ENCODE measurements at regions not wholly inside any gene's neighbourhood (a gene's known extent, or its start where the extent isn't known, plus 50 kb on each side); places are given as distances from the start of the nearest gene placed in this dataset.

GRCh38 chr11:134556186-134556585 is 144.1 kb upstream of the B3GAT1 start:
- DNase-seq (ENCODE audit: low spot score): no peak

- DNase-seq (ENCODE audit: low spot score): no peak
Observed at GRCh38 chr11:134555510-134555909, 143.5 kb upstream of the B3GAT1 start.

- DNase-seq (ENCODE audit: low spot score): no peak
Observed at GRCh38 chr11:134554861-134555260, 142.8 kb upstream of the B3GAT1 start.

- DNase-seq (ENCODE audit: low spot score): no peak
Observed at GRCh38 chr11:134554106-134554505, 142.1 kb upstream of the B3GAT1 start.

- DNase-seq (ENCODE audit: low spot score): no peak
Observed at GRCh38 chr11:134552749-134553148, 140.7 kb upstream of the B3GAT1 start.

GRCh38 chr11:134545521-134545920 is 133.5 kb upstream of the B3GAT1 start:
- no peak for DNase-seq (ENCODE audit: low spot score)

GRCh38 chr11:134544095-134544815 is 132.2 kb upstream of the B3GAT1 start:
- DNase-seq (ENCODE audit: low spot score): no peak

DNA sequence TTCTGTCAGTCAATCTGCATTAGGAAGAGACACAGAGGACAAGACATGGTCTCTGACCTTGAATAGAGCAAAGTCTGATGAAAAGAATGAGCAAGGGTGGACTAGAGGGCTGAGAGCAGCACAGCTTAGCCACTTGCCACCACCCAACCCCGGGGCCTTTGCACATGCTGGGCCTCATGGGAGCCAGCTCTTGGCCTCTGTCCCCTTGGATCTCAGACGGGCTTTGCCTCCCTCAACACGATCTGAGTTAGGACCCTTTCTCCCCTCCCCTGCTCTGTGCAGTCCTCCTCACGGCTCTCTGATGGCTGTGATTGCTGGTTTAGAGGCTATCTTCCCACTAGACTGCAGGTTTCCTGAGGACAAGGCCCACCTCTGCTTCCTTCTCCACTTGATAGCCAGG is 131.6 kb upstream of the B3GAT1 start:
- DNase-seq (ENCODE audit: low spot score): no peak

DNA sequence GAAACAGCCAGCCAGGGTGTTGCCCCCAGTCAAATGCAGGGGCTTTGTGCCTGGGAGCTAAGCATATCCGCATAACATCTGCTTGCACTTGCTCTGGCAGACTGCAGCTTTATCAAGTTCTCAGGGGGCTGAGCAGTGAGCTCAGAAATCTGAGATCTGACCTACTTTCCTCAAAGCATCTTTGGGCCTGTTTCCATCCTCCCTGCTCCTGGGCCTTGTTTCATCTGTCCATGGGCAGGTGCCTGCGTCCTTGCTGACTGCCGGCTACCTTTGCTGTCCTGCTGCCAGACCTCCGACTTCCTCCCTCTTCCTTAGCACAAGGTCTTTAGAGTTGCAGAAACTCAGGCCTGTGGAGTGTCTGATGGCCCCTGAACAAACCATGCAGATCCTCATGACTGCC is 131.2 kb upstream of the B3GAT1 start:
- no peak for DNase-seq (ENCODE audit: low spot score)

GRCh38 chr11:134542401-134543165 is 130.5 kb upstream of the B3GAT1 start:
- DNase-seq (ENCODE audit: low spot score): no peak

DNA sequence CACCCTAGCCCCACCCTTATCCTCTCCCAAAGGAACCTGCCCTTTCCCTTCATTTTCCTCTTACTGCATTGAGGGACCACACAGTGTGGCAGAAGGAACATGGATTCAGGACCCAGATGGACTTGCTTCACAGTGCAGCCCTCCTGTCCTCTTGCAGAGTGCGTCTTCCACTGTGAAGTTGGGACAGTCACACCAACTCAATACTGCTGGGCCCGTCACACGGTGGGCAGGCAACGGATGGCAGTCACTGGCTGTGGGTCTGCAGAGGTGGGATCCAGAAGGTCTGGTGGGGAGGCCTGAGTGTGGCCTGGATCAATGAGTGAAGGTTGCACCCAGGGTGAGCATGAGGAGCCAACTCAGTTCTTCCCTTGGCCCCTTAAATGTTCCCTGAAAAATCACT is 129.9 kb upstream of the B3GAT1 start:
- no peak for DNase-seq (ENCODE audit: low spot score)

GRCh38 chr11:134541355-134541754 is 129.3 kb upstream of the B3GAT1 start:
- no peak for DNase-seq (ENCODE audit: low spot score)

DNA sequence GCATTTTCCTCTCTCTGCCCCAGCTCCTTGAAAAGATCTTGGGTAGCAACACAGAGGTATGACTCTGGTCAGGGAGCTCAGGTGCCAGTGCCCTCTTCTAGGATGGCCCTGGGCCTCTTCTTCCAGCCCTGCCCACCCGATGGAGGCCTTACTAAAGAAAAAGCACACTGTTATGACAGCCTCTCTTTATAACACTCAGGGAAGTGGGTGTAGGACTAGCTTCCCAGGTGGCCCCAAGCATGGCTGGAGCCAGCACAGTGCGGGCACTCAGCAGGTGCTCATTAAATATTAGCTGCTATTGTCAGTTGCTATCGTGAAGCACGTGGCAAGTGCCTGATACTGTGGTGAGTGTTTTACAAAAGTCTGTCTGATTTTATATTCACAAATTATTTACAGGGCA is 127.2 kb upstream of the B3GAT1 start:
- no peak for DNase-seq (ENCODE audit: low spot score)

GRCh38 chr11:134538742-134539141 is 126.7 kb upstream of the B3GAT1 start:
- DNase-seq (ENCODE audit: low spot score): no peak

- DNase-seq (ENCODE audit: low spot score): no peak
Observed at GRCh38 chr11:134537941-134538340, 125.9 kb upstream of the B3GAT1 start.

DNA sequence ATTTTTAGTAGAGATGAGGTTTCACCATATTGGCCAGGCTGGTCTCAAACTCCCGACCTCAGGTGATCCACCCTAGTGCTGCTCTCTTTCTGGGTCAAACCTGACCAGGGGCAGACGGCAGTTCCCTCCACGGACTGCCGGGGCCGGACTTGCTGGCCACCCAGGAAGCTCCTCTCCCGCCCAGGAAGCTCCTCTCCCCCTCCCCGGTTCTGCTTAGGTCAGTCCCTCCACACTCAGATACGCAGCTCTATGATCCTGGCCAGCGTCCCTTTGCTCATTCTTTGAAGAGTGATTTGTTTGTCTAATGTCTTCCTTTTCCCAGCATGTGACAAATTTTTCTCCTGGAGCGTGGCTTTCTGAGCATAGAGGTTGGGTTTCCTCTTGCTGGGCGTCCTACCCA is 125.3 kb upstream of the B3GAT1 start:
- no peak for DNase-seq (ENCODE audit: low spot score)

DNA sequence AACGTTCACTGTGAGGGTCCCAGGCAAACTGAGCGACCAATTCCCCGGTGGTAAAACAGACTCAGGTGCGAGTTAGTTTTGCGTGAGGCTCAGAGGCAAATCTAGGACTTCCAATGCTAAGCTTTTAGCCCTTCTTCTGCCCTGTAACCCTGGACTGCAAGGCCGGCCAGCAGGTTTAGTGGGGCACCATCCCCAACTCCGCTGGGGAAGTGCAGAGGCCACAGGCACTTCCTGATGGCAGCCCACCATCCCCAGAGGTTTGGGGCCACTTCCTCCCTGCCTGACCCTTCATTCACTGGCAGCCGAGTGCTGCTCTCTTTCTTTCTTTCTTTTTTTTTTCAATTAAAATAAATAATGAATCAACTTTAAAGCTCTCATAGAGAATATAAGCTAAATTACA is 124.6 kb upstream of the B3GAT1 start:
- no peak for DNase-seq (ENCODE audit: low spot score)

DNA sequence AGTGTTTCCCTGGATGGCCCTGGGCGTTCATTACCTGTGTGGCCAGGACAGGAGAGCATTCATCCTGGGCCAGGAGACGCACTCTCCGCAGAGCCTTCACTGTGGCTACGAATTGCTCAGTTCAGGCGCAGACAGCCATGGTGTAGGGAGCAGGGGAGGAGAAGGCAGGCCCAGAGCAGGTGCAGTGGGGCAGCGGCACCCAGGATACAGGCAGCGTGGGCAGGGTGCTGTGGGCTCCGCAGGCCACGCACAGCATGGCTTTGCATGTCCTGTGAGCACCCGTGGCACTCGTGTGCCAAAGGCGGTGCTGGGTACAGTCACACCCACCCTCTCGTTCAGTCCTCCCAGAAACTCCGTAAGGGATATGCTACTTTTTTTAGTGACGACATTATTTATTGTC is 124.2 kb upstream of the B3GAT1 start:
- no peak for DNase-seq (ENCODE audit: low spot score)

DNA sequence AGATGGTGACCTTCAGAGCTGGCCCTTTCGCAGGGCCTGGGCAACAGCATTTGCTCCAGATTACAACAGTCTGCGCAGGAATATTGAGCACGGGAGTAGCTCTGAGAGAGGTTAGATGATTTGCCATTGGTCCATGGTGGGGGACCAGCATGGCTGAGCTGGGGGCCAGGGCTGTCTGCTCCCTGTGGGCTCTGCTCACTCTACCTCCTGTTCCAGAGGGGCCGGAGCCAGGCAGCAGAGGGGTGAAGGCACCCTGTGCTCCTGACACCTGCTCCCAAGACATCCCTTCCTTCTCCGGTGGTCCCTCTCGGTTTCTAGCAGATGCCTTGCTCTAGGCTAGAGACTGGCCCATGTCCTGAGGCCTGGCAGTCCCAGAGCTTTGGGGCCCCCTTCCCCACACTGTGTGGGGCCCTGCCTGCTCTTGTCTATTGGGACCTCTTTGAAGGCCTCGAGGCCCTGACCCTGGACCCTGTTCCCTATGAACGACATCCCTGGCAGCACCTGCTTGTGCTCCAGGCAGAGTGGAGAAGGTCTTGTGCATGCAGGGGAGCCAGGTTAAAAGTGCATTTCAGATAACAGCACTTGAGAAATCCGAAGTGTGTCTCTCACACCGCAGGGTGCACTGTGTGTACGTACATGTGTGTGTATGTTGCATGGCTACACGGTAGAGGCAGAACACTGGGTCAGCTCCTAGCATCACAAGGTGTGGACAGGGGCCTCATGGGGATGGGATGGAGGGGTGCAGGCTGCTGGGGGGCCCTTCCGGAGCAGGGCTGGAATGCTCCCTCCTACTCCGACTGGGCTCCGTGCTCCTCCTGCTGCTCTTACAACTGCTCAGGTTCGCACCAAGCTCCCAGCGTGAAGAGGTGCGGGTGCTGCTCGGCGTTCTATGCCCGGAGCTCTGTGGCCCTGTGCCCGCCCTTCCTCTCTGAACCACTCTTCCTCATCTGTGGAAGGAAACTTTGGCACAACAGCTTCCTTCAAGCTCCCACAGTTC is 123.3 kb upstream of the B3GAT1 start:
- DNase-seq (ENCODE audit: low spot score): no peak

- no peak for DNase-seq (ENCODE audit: low spot score)
Observed at GRCh38 chr11:134533511-134533910, 121.5 kb upstream of the B3GAT1 start.

GRCh38 chr11:134532921-134533421 is 120.9 kb upstream of the B3GAT1 start:
- DNase-seq (ENCODE audit: low spot score): no peak

All from globus pallidus (tissue), 1 donor.